Chondrocyte (in vitro differentiated cells): ENCODE measurements at regions not wholly inside any gene's neighbourhood (a gene's known extent, or its start where the extent isn't known, plus 50 kb on each side); places are given as distances from the start of the nearest gene placed in this dataset.

Experiments used
- DNase-seq: peaks from one replicate; pipeline ENCODE4 v3.0.0; 2021; ENCODE audit warnings: mixed read lengths, low spot score
- H3K27ac Mint-ChIP-seq: one replicate; pipeline ENCODE4 v1.8.0; 2021; ENCODE audit warnings: mild to moderate bottlenecking, moderate library complexity, mixed read lengths; ENCODE audit not compliant: unreplicated experiment
- H3K27me3 Mint-ChIP-seq: 2 replicates; pipeline ENCODE4 v1.8.0; 2021; ENCODE audit warnings: low read depth, mixed read lengths
- H3K36me3 Mint-ChIP-seq: 2 replicates; pipeline ENCODE4 v1.8.0; 2021; ENCODE audit warnings: low read depth, mixed read lengths
- H3K4me1 Mint-ChIP-seq: 2 replicates; pipeline ENCODE4 v1.8.0; 2021; ENCODE audit warnings: low read depth, mild to moderate bottlenecking, mixed read lengths
- H3K4me3 Mint-ChIP-seq: one replicate; pipeline ENCODE4 v1.8.0; 2021; ENCODE audit warnings: mild to moderate bottlenecking, moderate library complexity, mixed read lengths; ENCODE audit not compliant: unreplicated experiment
- H3K9me3 Mint-ChIP-seq: 2 replicates; pipeline ENCODE4 v1.8.0; 2021; ENCODE audit warnings: low read depth, mixed read lengths
- TF ChIP-seq, protein P1 (sequence below): fragments of 200-600 bp; sonication (generic); IDR thresholded peaks from 2 replicates; pipeline ENCODE4 v1.5.0; 2021; ENCODE audit warnings: antibody characterized with exemption, mild to moderate bottlenecking, moderate library complexity

DNA sequence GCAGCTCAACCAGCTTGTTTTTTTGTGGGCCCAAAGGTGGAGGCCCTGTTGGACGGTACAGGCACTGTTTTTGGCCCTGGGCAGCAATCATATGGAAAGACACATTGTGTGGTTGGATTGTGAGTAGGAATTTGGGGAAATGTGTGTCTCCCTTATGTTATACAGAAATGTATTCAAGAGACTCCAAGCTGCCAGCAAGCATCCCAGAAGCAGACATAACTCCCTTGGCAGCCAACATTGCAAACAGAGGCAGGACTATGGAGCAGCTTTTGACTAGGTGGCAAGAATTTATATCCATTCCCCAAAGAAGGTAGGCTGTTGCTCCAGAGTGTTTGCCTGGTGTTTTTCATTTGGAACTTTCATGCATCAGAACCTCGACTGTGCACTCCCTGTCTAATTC lies 104.9 kb downstream of the BUB3 start:
- TF ChIP-seq, protein P1, sequence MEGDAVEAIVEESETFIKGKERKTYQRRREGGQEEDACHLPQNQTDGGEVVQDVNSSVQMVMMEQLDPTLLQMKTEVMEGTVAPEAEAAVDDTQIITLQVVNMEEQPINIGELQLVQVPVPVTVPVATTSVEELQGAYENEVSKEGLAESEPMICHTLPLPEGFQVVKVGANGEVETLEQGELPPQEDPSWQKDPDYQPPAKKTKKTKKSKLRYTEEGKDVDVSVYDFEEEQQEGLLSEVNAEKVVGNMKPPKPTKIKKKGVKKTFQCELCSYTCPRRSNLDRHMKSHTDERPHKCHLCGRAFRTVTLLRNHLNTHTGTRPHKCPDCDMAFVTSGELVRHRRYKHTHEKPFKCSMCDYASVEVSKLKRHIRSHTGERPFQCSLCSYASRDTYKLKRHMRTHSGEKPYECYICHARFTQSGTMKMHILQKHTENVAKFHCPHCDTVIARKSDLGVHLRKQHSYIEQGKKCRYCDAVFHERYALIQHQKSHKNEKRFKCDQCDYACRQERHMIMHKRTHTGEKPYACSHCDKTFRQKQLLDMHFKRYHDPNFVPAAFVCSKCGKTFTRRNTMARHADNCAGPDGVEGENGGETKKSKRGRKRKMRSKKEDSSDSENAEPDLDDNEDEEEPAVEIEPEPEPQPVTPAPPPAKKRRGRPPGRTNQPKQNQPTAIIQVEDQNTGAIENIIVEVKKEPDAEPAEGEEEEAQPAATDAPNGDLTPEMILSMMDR = no peak
- H3K27me3 Mint-ChIP-seq = no peaks in the 10 kb centered on the region
- H3K27ac Mint-ChIP-seq = no peak overlapping the region
- no peak overlapping the region for H3K4me3 Mint-ChIP-seq
- no peaks in the 10 kb centered on the region for H3K9me3 Mint-ChIP-seq
- no peaks in the 10 kb centered on the region for H3K4me1 Mint-ChIP-seq
- H3K36me3 Mint-ChIP-seq = no peaks in the 10 kb centered on the region
- no peak for DNase-seq

DNA sequence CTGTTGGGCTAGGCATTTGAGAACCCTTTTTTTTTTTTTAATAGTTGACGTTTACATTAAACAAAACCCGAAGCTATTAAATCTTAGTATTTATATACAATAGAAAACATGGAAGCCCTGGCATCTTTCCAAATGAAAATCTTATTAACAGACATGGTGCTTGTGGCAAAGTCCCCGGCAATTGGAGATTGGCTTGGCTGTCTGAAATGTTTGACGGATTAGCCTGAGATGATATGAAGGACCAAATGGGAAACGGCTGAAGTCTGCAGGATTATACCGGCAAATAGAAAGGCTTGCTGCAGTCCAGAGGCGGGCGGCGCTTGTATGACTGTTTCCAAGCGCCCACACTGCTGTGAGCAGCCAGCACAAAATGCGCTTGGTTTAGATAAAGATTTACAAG lies 105.6 kb downstream of the BUB3 start:
- Mint-ChIP-seq H3K4me1 (no peaks in the 10 kb centered on the region), H3K27me3 (no peaks in the 10 kb centered on the region), H3K36me3 (no peaks in the 10 kb centered on the region), H3K9me3 (no peaks in the 10 kb centered on the region), H3K4me3 (no peak overlapping the region), H3K27ac (no peak overlapping the region)
- no peak for DNase-seq
- TF ChIP-seq, protein P1 = no peak

DNA sequence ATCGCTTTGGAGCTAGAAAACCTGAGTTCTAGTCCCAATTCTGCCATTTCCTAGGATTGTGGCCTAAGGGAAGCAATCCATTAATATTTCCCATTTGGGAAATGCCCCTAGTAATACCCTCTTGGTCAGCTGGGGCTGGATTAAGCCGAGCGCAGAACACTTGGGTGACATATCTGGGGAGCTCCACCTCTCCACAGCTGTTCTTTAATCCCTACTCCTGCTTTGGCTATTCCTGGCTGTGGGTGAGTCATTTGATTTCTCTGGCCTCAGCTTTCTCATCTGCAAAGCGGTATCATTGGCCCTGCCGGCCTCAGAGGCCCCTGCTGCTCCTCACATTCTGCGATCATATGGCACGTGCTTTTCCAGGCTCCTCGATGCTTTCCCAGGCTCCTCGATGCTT lies 108.3 kb downstream of the BUB3 start:
- H3K4me3 Mint-ChIP-seq = no peak overlapping the region
- no peaks in the 10 kb centered on the region for H3K27me3 Mint-ChIP-seq
- peaks cover 6% of the 10 kb centered on the region for H3K4me1 Mint-ChIP-seq
- no peaks in the 10 kb centered on the region for H3K36me3 Mint-ChIP-seq
- H3K9me3 Mint-ChIP-seq = no peaks in the 10 kb centered on the region
- H3K27ac Mint-ChIP-seq = no peak overlapping the region
- TF ChIP-seq, protein P1 = no peak
- DNase-seq = no peak

DNA sequence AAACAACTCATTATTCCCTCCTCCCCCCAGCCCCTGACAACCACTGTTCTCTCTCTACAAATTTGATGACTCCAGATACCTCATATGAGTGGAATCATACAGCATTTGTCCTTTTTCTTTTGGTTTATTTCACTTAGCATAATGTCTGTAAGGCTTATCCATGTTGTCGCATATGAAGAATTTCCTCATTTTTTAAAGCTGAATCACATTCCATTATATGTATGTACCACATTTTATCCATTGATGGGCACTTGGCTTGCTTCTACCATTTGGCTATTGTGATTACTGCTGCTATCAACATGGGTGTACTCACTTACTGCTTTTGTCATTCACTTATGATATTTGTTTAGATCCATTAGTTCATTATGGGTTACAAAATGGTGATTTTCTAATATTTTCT lies 112.8 kb downstream of the BUB3 start:
- Mint-ChIP-seq H3K4me3 (no peak overlapping the region), H3K36me3 (no peaks in the 10 kb centered on the region), H3K27ac (no peak overlapping the region), H3K9me3 (no peaks in the 10 kb centered on the region), H3K4me1 (peaks cover 23% of the 10 kb centered on the region), H3K27me3 (no peaks in the 10 kb centered on the region)
- TF ChIP-seq, protein P1 = no peak
- no peak for DNase-seq

DNA sequence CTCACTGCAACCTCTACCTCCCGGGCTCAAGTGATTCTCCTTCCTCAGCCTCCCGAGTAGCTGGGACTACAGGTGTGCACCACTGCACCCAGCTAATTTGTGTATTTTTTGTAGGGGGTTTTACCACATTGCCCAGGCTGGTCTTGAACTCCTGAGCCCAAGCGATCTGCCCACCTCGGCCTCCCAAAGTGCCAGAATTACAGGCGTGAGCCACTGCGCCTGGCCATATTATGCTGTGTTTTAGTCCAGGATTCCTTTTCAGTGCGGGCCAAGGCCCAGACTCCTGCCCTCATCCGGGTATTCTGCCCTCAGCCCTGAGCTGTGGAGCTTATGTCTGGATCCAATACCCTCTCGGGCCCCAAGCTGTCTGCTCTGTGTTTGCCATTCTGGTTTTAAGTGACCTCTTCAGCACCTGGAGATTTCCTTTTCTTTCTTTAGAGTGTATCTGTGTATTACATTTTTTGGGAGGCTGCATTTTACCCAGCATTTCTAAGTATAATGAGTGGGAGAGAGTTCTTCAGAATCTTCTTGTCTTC lies 114.9 kb downstream of the BUB3 start:
- Mint-ChIP-seq H3K4me1 (peaks cover 23% of the 10 kb centered on the region), H3K27ac (no peak overlapping the region), H3K4me3 (no peak overlapping the region), H3K36me3 (no peaks in the 10 kb centered on the region), H3K9me3 (no peaks in the 10 kb centered on the region), H3K27me3 (no peaks in the 10 kb centered on the region)
- TF ChIP-seq, protein P1 = no peak
- no peak for DNase-seq
